BJ (cell line): ENCODE measurements at regions not wholly inside any gene's neighbourhood (a gene's known extent, or its start where the extent isn't known, plus 50 kb on each side); places are given as distances from the start of the nearest gene placed in this dataset.
"Not testable (repeated sequence)": the region's sequence is repeated elsewhere in the genome, so short reads cannot be mapped to it uniquely, and the experiment has no call there.

ENCODE experiments used
- CTCF ChIA-PET: fragments of 350-600 bp; formaldehyde crosslinking; extraction: SDS; loops from one replicate; lab custom pipeline; 2021; ENCODE audit warnings: antibody characterized with exemption, inconsistent platforms; lab: Yijun Ruan, JAX
- POLR2A ChIA-PET: fragments of 300-600 bp; sonication (Branson Sonifier 250); formaldehyde crosslinking; extraction: SDS; loops from one replicate; lab custom pipeline; 2021; ENCODE audit warnings: antibody characterized with exemption; lab: Charles Lee
- DNase-seq: peaks from one replicate; pipeline ENCODE4 v3.0.0-alpha.2; 2011; ENCODE audit warnings: low read depth
- H3K27me3 ChIP-seq: 2 replicates; pipeline ENCODE4 v1.6.0; 2011; ENCODE audit warnings: low read length; ENCODE audit not compliant: control insufficient read depth, insufficient read depth
- H3K36me3 ChIP-seq: 2 replicates; pipeline ENCODE4 v1.5.1; 2011; ENCODE audit warnings: low read length; ENCODE audit not compliant: control insufficient read depth, insufficient read depth
- H3K4me3 ChIP-seq: 2 replicates; pipeline ENCODE4 v1.5.1; 2011; ENCODE audit warnings: low read depth, mild to moderate bottlenecking, control low read depth, low read length
- CTCF ChIP-seq: IDR thresholded peaks from 2 replicates; pipeline ENCODE4 v1.5.1; 2011; ENCODE audit warnings: low read depth, mild to moderate bottlenecking, control low read depth, inconsistent platforms, low read length, moderate library complexity; ENCODE audit not compliant: insufficient read depth

GRCh38 chr3:153484842-153485241 is 322.8 kb downstream of the RAP2B start:
- ChIA-PET POLR2A (no interaction called here), CTCF (no interaction called here)
- H3K36me3 ChIP-seq, result no peaks in the 10 kb centered on the region
- no peak overlapping the region for H3K4me3 ChIP-seq
- no peak for TF ChIP-seq CTCF
- peaks cover 2% of the 10 kb centered on the region; the same call in 1 of the 2 replicates for H3K27me3 ChIP-seq
- no peak for DNase-seq

GRCh38 chr3:153495422-153495821 is 333.4 kb downstream of the RAP2B start:
- Histone ChIP-seq H3K4me3 (no peak overlapping the region), H3K36me3 (no peaks in the 10 kb centered on the region), H3K27me3 (no peaks in the 10 kb centered on the region)
- ChIA-PET CTCF (no interaction called here), POLR2A (no interaction called here)
- no peak for DNase-seq
- no peak for TF ChIP-seq CTCF

- CTCF ChIA-PET, result no interaction called here
- no peaks in the 10 kb centered on the region for H3K27me3 ChIP-seq
- POLR2A ChIA-PET, result no interaction called here
These were observed 340.7 kb downstream of the RAP2B start for GRCh38 chr3:153502682-153503081.

GRCh38 chr3:153503873-153504272 is 341.8 kb downstream of the RAP2B start:
- no peaks in the 10 kb centered on the region for H3K36me3 ChIP-seq

More at GRCh38 chr3:153502682-153503081, 340.7 kb downstream of the RAP2B start:
- Histone ChIP-seq H3K4me3 (no peak overlapping the region), H3K36me3 (no peaks in the 10 kb centered on the region)
- no peak for DNase-seq
- no peak for TF ChIP-seq CTCF

GRCh38 chr3:153506205-153506604 is 344.2 kb downstream of the RAP2B start:
- not testable (repeated sequence) for H3K4me3 ChIP-seq

More at GRCh38 chr3:153503873-153504272, 341.8 kb downstream of the RAP2B start:
- ChIA-PET POLR2A (no interaction called here), CTCF (no interaction called here)
- Histone ChIP-seq H3K4me3 (no peak overlapping the region), H3K27me3 (no peaks in the 10 kb centered on the region)
- no peak for TF ChIP-seq CTCF
- DNase-seq, result no peak

GRCh38 chr3:153506686-153507085 is 344.7 kb downstream of the RAP2B start:
- H3K36me3 ChIP-seq, POLR2A ChIA-PET, CTCF ChIA-PET, H3K27me3 ChIP-seq, DNase-seq, H3K4me3 ChIP-seq: not testable (repeated sequence)

More at GRCh38 chr3:153506205-153506604, 344.2 kb downstream of the RAP2B start:
- DNase-seq, CTCF ChIA-PET, POLR2A ChIA-PET, H3K36me3 ChIP-seq, H3K27me3 ChIP-seq: not testable (repeated sequence)
